HepG2 (cell line): ENCODE measurements at regions not wholly inside any gene's neighbourhood (a gene's known extent, or its start where the extent isn't known, plus 50 kb on each side); places are given as distances from the start of the nearest gene placed in this dataset.

ENCODE experiments used
- ATAC-seq: fragments of 200-7000 bp; cut with Tn5 transposase; 3 replicates; pipeline ENCODE4 v1.9.1; 2020; ENCODE audit warnings: mild to moderate bottlenecking, moderate library complexity
- BruUV-seq: library from RNA; stranded (reverse); fragments of 400-500 nt; replicated peaks from 2 replicates; lab custom pipeline; 2021; lab: Mats Ljungman, UMichigan
- CTCF ChIA-PET: fragments of 300-600 bp; formaldehyde crosslinking; extraction: SDS; loops from one replicate; lab custom pipeline; 2021; ENCODE audit warnings: low total read pairs, inconsistent platforms, low intra/inter-chr PET ratio; lab: Yijun Ruan, JAX
- POLR2A ChIA-PET: fragments of 350-600 bp; sonication (Branson Sonifier 250); formaldehyde crosslinking; loops from one replicate; lab custom pipeline; 2020; ENCODE audit warnings: antibody characterized with exemption, inconsistent platforms; lab: Yijun Ruan, JAX
- DNase-seq: peaks from one replicate; pipeline ENCODE4 v3.0.0-alpha.2; 2015; ENCODE audit warnings: low spot score
- FAIRE-seq: peaks from 3 replicates; lab custom pipeline; 2011; peaks lifted over from hg19 to GRCh38; lab: Jason Lieb, UNC
- H2AFZ ChIP-seq: one replicate; pipeline ENCODE4 v1.6.1; 2011; ENCODE audit warnings: low read length, inconsistent platforms
- H3K27ac ChIP-seq: fragments of 300-600 bp; 3 replicates; pipeline ENCODE4 v1.8.0; 2011; ENCODE audit warnings: mixed run types, mild to moderate bottlenecking, mixed read lengths, low read length, inconsistent platforms; ENCODE audit not compliant: insufficient read depth; ENCODE audit errors: extremely low read length
- H3K27me3 ChIP-seq, 2 experiments: fragments of 200-600 bp in 1 of 2; 2 replicates in 1 of 2; 3 replicates in 1 of 2; pipeline versions ENCODE4 v1.6.0 to v1.8.0; 2011; ENCODE audit warnings: low read length in 2 of 2, mild to moderate bottlenecking in 2 of 2, moderate library complexity in 2 of 2, inconsistent platforms in 1 of 2; ENCODE audit not compliant: insufficient read depth in 2 of 2, control insufficient read depth in 1 of 2
- H3K36me3 ChIP-seq, 2 experiments: fragments of 200-600 bp in 1 of 2; replicated peaks in 1 of 2; 2 replicates in 1 of 2; 3 replicates in 1 of 2; pipeline versions ENCODE4 v1.5.1 to v1.8.0; 2011; ENCODE audit warnings: low read length in 2 of 2, inconsistent platforms in 1 of 2; ENCODE audit not compliant: insufficient read depth in 2 of 2, control insufficient read depth in 1 of 2
- H3K4me1 ChIP-seq: 2 replicates; pipeline ENCODE4 v1.5.1; 2012; ENCODE audit warnings: low read length, inconsistent platforms; ENCODE audit not compliant: insufficient read depth
- H3K4me2 ChIP-seq: 2 replicates; pipeline ENCODE4 v1.6.0; 2011; ENCODE audit warnings: low read depth, low read length, inconsistent platforms
- H3K4me3 ChIP-seq, 3 experiments: fragments of 200-600 bp in 1 of 3; sonication (generic), shearing (Covaris generic) in 1 of 3; replicated peaks in 1 of 3; 2 replicates each; pipeline ENCODE4 v1.5.1; 2011 to 2016; ENCODE audit warnings: low read length in 3 of 3, inconsistent platforms in 2 of 3, low read depth in 2 of 3, mild to moderate bottlenecking in 2 of 3, control low read depth in 1 of 3, mixed read lengths in 1 of 3; ENCODE audit not compliant: insufficient read depth in 1 of 3
- H3K79me2 ChIP-seq: one replicate; pipeline ENCODE4 v1.6.1; 2011; ENCODE audit warnings: low read length, inconsistent platforms; ENCODE audit not compliant: insufficient read depth
- H3K9ac ChIP-seq: 2 replicates; pipeline ENCODE4 v1.6.0; 2011; ENCODE audit warnings: mild to moderate bottlenecking, low read depth, low read length, inconsistent platforms; ENCODE audit not compliant: insufficient read depth
- H3K9me3 ChIP-seq: 2 replicates; pipeline ENCODE4 v1.5.1; 2012; ENCODE audit warnings: mild to moderate bottlenecking, low read length
- H4K20me1 ChIP-seq: 2 replicates; pipeline ENCODE4 v1.6.0; 2011; ENCODE audit warnings: inconsistent platforms, mild to moderate bottlenecking, low read length, moderate library complexity; ENCODE audit not compliant: insufficient read depth
- CREB1 ChIP-seq, 2 experiments: fragments of 450-650 bp in 1 of 2; IDR thresholded peaks; 2 replicates each; pipeline ENCODE4 v1.6.1; 2016 to 2017; ENCODE audit warnings: control low read depth in 1 of 2, mild to moderate bottlenecking in 1 of 2, missing compliant biosample characterization in 1 of 2, missing genetic modification characterization in 1 of 2
- HMGA1 ChIP-seq: sonication (generic); formaldehyde crosslinking; conservative IDR thresholded peaks from 2 replicates; pipeline ENCODE4 v1.4.0; 2020; ENCODE audit warnings: missing genetic modification reagents
- NR2C2 ChIP-seq: sonication (generic); formaldehyde crosslinking; IDR thresholded peaks from 2 replicates; pipeline ENCODE4 v1.4.0; 2020; ENCODE audit warnings: missing genetic modification reagents, mild to moderate bottlenecking, moderate library complexity, borderline replicate concordance
- SATB2 ChIP-seq: sonication (generic); formaldehyde crosslinking; IDR thresholded peaks from 2 replicates; pipeline ENCODE4 v1.5.0; 2020; ENCODE audit warnings: missing genetic modification reagents
- ZBTB3 ChIP-seq: sonication (generic); formaldehyde crosslinking; IDR thresholded peaks from 2 replicates; pipeline ENCODE4 v1.4.0; 2020; ENCODE audit warnings: low read depth, mild to moderate bottlenecking, moderate library complexity, missing genetic modification reagents, borderline replicate concordance
- ZNF362 ChIP-seq: sonication (generic); formaldehyde crosslinking; IDR thresholded peaks from 2 replicates; pipeline ENCODE4 v1.4.0; 2020; ENCODE audit warnings: missing genetic modification reagents, mild to moderate bottlenecking, borderline replicate concordance
- ZNF557 ChIP-seq: sonication (generic); formaldehyde crosslinking; IDR thresholded peaks from 2 replicates; pipeline ENCODE4 v1.4.0; 2020; ENCODE audit warnings: missing genetic modification reagents
- ZSCAN25 ChIP-seq: sonication (generic); formaldehyde crosslinking; IDR thresholded peaks from 2 replicates; pipeline ENCODE4 v1.8.0; 2022; ENCODE audit warnings: mild to moderate bottlenecking, missing genetic modification reagents
- WGBS: methylation state at CpG from one replicate; pipeline ENCODE4 v1.1.6; 2017; ENCODE audit warnings: low lambda C conversion rate; 5-methylcytosine and 5-hydroxymethylcytosine counted together
- in situ Hi-C: cut with HindIII; loops from 2 replicates; pipeline ENCODE4 v1.10.0; 2017; ENCODE audit warnings: low pct_unique_long_range_greater_than_20kb; ENCODE audit not compliant: extremely low pct_ligation_motif_present
- intact Hi-C: fragments of 100-400 bp; cut with micrococcal nuclease; formaldehyde crosslinking; loops from one replicate; pipeline ENCODE4 v1.10.0; 2022; ENCODE audit not compliant: unreplicated experiment

GRCh38 chr3:191030491-191030890 is 168.0 kb upstream of the GMNC start (continued):
- TF ChIP-seq ZBTB3 (CRISPR knock-in tag) = no peak

GRCh38 chr3:191026746-191027145 is 164.3 kb upstream of the GMNC start:
- H3K79me2 ChIP-seq = no peaks in the 10 kb centered on the region
- POLR2A ChIA-PET = no interaction called here
- H3K9ac ChIP-seq = no peak overlapping the region
- BruUV-seq = no TSS peak
- no peak overlapping the region for H3K27ac ChIP-seq
- H3K4me3 ChIP-seq = no peak overlapping the region
- FAIRE-seq (no peak), DNase-seq (no peak), ATAC-seq (no peak)
- no peak overlapping the region for H3K4me2 ChIP-seq
- no peaks in the 10 kb centered on the region for H3K36me3 ChIP-seq
- 0% methylated on average over 1 of the region's 1 CpG for WGBS
- intact Hi-C loops (no loop called here), in situ Hi-C loops (no loop called here)
- H2AFZ ChIP-seq = no peak overlapping the region
- no peaks in the 10 kb centered on the region for H3K4me1 ChIP-seq
- H4K20me1 ChIP-seq = no peaks in the 10 kb centered on the region
- no peaks in the 10 kb centered on the region for H3K9me3 ChIP-seq
- TF ChIP-seq ZSCAN25 (CRISPR knock-in tag) = no peak
- no peak for TF ChIP-seq ZNF362 (CRISPR knock-in tag)
- TF ChIP-seq HMGA1 (CRISPR knock-in tag) = no peak
- no peak for TF ChIP-seq CREB1 (IDR thresholded peaks at IDR 0.05)
- TF ChIP-seq CREB1 (CRISPR knock-in tag; IDR thresholded peaks at IDR 0.05) = no peak
- TF ChIP-seq NR2C2 (CRISPR knock-in tag) = no peak
- TF ChIP-seq ZNF557 (CRISPR knock-in tag) = no peak
- TF ChIP-seq SATB2 (CRISPR knock-in tag) = no peak
- CTCF ChIA-PET = no interaction called here
- H3K27me3 ChIP-seq = no peaks in the 10 kb centered on the region
